GM12891 (cell line): ENCODE measurements at regions not wholly inside any gene's neighbourhood (a gene's known extent, or its start where the extent isn't known, plus 50 kb on each side); places are given as distances from the start of the nearest gene placed in this dataset.
"Not testable (repeated sequence)": the region's sequence is repeated elsewhere in the genome, so short reads cannot be mapped to it uniquely, and the experiment has no call there.

ENCODE experiments used
- DNase-seq: peaks from one replicate; pipeline ENCODE4 v3.0.0; 2011; ENCODE audit warnings: low spot score; ENCODE audit not compliant: insufficient read length
- FAIRE-seq: peaks from 2 replicates; lab custom pipeline; 2011; peaks lifted over from hg19 to GRCh38; lab: Jason Lieb, UNC
- PAX5 ChIP-seq: IDR thresholded peaks from 2 replicates; pipeline ENCODE4 v1.6.1; 2011; ENCODE audit warnings: low read length, moderate library complexity, mild to moderate bottlenecking; ENCODE audit not compliant: insufficient read depth, severe bottlenecking
- POLR2A ChIP-seq: IDR thresholded peaks from 2 replicates; pipeline ENCODE4 v1.6.1; 2011; ENCODE audit warnings: low read depth, low read length, control low read depth
- POLR2AphosphoS5 ChIP-seq: IDR thresholded peaks from 2 replicates; pipeline ENCODE4 v1.6.1; 2011; ENCODE audit warnings: low read depth, low read length, control low read depth
- POU2F2 ChIP-seq: IDR thresholded peaks from 2 replicates; pipeline ENCODE4 v1.6.1; 2011; ENCODE audit warnings: low read depth, mild to moderate bottlenecking, control low read depth, low read length, moderate library complexity
- SPI1 ChIP-seq: IDR thresholded peaks from 2 replicates; pipeline ENCODE4 v1.6.1; 2011; ENCODE audit warnings: low read depth, low read length, control low read depth
- TAF1 ChIP-seq: IDR thresholded peaks from 2 replicates; pipeline ENCODE4 v1.6.1; 2011; ENCODE audit warnings: low read depth, low read length, control low read depth

DNA sequence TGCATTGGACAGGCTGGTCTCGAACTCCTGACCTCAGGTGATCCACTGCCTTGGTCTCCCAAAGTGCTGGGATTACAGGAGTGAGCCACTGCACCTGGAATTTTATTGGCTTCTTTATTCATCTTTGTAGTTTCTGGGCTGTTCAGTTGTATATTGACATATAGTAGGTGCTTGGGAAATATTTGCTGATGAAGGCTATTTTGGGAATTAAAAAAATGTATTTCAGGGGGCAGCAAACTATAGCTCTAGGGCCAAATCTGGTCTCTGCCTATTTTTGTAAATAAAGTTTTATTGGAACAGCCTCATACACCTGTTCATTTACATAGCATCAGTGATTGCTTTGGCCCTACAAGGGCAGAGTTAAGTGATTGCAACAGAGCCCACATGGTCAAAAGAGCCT, 363.6 kb downstream of the NPIPA7 start:
- not testable (repeated sequence) for FAIRE-seq, DNase-seq

GRCh38 chr16:16754992-16755667, 376.2 kb downstream of the NPIPA7 start:
- FAIRE-seq, DNase-seq: not testable (repeated sequence)

DNA sequence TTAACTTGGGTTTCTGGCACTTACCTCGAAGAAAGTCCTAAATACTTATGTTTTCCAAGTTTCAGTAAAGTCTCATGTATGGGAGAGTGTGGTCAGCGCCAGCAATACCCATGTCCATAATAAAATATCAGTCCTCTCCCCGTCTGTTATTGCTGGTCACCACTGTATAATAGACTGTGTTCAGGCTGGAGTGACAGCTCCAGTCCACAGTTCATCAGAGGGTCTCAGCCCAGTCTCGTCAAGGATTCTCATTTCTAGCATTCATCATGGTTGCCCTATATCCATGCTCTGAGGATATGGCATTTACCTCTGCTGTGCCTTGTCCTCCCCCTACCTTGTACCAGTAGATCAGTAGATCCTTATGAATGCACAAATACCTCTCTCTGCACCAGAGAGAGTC, 384.5 kb downstream of the NPIPA7 start:
- DNase-seq (no peak), FAIRE-seq (no peak)
- TF ChIP-seq POLR2A = no peak
- no peak for TF ChIP-seq PAX5
- TF ChIP-seq SPI1 = no peak
- no peak for TF ChIP-seq POU2F2
- TF ChIP-seq POLR2AphosphoS5 = no peak
- TF ChIP-seq TAF1 = no peak

DNA sequence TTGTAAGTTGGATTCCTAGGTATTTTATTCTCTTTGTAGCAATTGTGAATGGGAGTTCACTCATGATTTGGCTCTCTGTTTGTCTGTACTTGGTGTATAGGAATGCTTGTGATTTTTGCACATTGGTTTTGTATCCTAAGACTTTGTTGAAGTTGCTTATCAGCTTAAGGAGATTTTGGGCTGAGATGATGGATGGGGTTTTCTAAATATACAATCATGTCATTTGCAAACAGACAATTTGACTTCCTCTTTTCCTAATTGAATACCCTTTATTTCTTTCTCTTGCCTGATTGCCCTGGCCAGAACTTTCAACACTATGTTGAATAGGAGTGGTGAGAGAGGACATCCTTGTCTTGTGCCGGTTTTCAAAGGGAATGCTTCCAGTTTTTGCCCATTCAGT, 391.8 kb downstream of the NPIPA7 start:
- not testable (repeated sequence) for DNase-seq, FAIRE-seq

DNA sequence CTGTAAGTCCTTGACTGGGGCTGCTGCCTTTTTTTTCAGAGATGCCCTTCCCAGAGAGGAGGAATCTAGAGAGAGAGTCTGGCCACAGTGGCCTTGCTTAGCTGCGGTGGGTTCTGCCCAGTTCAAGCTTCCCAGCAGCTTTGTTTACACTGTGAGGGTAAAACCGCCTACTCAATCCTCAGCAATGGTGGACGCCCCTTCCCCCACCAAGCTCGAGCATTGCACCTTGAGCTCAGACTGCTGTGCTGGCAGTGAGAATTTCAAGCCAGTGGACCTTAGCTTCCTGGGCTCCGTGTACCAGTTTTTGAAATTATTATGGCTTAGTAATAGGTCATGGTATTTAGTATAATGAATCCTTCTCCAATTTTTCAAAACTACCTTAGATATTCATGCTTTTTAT, 395.4 kb downstream of the NPIPA7 start:
- TF ChIP-seq TAF1 (no peak), POLR2A (no peak), PAX5 (no peak), SPI1 (no peak), POU2F2 (no peak), POLR2AphosphoS5 (no peak)
- FAIRE-seq (no peak), DNase-seq (no peak)

DNA sequence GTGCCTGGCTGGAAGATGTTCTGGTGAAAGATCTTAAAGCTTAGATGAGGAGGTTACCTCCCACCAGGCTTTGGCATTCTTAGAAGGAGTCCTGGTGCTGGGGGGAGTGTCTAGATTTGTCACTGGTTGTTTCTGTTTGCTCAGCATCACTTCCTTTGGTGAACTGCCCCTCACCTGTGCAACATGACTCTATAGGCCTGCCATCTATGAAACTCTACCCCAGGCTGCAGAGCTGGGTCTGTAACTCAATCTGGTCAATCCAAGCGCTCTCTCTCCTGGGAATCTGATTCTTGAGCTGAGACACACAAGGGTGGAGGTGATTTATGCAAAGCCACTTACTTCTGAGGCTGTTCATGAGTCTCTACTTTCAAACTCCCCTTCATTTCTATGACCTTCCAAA, 399.4 kb downstream of the NPIPA7 start:
- no peak for TF ChIP-seq PAX5
- TF ChIP-seq TAF1 = no peak
- TF ChIP-seq POU2F2 = no peak
- TF ChIP-seq POLR2A = no peak
- TF ChIP-seq SPI1 = no peak
- no peak for TF ChIP-seq POLR2AphosphoS5
- FAIRE-seq = no peak
- no peak for DNase-seq

GRCh38 chr16:16780588-16780987, 401.6 kb downstream of the NPIPA7 start:
- TF ChIP-seq POU2F2 (no peak), PAX5 (no peak), POLR2A (no peak), TAF1 (no peak), SPI1 (no peak), POLR2AphosphoS5 (no peak)
- DNase-seq (no peak), FAIRE-seq (no peak)

DNA sequence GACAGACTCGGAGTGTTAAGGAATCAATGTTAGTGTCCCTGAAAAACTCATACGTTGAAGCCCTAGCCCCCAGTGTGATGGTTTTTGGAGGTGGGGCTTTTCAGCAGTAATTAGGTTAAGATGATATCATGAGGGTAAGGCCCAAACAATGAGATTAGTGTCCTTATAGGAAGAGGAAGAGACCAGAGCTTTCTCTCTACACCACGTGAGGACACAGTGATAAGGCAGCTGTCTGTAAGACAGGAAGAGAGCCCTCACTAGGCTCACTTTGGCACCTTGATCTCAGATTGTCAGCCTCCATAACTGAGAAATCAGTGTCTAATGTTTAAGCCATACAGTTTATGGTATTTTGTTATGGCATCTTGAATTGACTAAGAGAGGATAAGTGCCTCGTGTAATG, 403.2 kb downstream of the NPIPA7 start:
- DNase-seq (no peak), FAIRE-seq (no peak)
- TF ChIP-seq POU2F2 (no peak), POLR2AphosphoS5 (no peak), SPI1 (no peak), PAX5 (no peak), TAF1 (no peak)

GRCh38 chr16:16788004-16788403, 409.1 kb downstream of the NPIPA7 start:
- DNase-seq = no peak
- TF ChIP-seq POLR2A (no peak), SPI1 (no peak), TAF1 (no peak), POU2F2 (no peak), PAX5 (no peak), POLR2AphosphoS5 (no peak)
- FAIRE-seq = no peak

DNA sequence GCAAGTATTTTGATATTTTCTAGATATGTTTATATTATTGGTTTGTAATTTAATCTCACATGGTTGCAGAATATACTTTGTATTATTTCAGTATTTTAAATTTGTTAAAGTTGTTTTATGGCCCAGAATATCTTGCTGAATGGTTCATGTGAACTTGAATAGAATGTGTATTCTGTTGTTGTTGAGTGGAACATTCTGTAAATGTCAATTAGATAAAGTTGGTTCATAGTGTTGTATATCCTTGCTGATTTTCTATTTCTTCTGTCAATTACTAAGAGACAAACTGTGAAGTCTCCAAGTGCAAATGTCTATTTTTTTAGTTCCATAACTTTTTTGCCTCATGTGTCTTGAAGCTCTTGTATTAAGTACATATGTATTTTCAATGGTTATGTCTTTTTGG, 411.7 kb downstream of the NPIPA7 start:
- DNase-seq (no peak), FAIRE-seq (no peak)
- TF ChIP-seq POU2F2 (no peak), SPI1 (no peak), TAF1 (no peak), POLR2A (no peak), POLR2AphosphoS5 (no peak), PAX5 (no peak)

DNA sequence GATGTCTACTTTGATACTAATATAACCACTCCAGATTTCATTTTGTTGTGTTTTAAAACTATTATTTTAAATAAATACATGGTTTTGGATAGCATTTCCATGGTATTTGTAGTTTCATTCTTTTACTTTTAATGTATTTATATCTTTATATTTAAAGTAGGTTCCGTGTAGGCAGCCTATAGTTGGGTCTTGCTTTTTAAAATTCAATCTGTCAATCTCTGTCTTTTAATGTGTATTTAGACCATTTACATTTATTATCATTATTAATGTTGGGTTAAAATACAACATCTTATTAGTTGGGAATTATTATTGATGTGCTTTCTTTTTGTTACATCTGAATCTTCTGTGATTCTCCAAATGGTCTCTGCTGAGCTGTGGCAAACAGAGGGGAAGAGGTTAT, 412.1 kb downstream of the NPIPA7 start:
- TF ChIP-seq SPI1 (no peak), POU2F2 (no peak), POLR2A (no peak), TAF1 (no peak), POLR2AphosphoS5 (no peak), PAX5 (no peak)
- FAIRE-seq (no peak), DNase-seq (no peak)
